SU-DHL-6 (cell line): ENCODE measurements at regions not wholly inside any gene's neighbourhood (a gene's known extent, or its start where the extent isn't known, plus 50 kb on each side); places are given as distances from the start of the nearest gene placed in this dataset.

ENCODE experiments used
- H2AFZ ChIP-seq: fragments of 200-600 bp; sonication (generic); 2 replicates; pipeline ENCODE4 v1.6.1; 2014; ENCODE audit warnings: low read depth, mild to moderate bottlenecking, moderate library complexity, mixed read lengths, antibody characterized with exemption, low read length; ENCODE audit not compliant: severe bottlenecking
- H3F3A ChIP-seq: fragments of 200-600 bp; shearing (Covaris generic); 2 replicates; pipeline ENCODE4 v1.6.0; 2016; ENCODE audit warnings: antibody characterized with exemption, mild to moderate bottlenecking; ENCODE audit not compliant: insufficient read depth
- H3K27ac ChIP-seq: fragments of 200-600 bp; sonication (generic); 2 replicates; pipeline ENCODE4 v1.5.1; 2016; ENCODE audit warnings: low read depth, mild to moderate bottlenecking, low read length, moderate library complexity, mixed read lengths
- H3K27me3 ChIP-seq: fragments of 200-600 bp; sonication (generic), shearing (Covaris generic); 2 replicates; pipeline ENCODE4 v1.6.0; 2014; ENCODE audit warnings: mild to moderate bottlenecking, low read length
- H3K36me3 ChIP-seq: fragments of 200-600 bp; sonication (generic); 2 replicates; pipeline ENCODE4 v1.6.1; 2014; ENCODE audit warnings: mild to moderate bottlenecking, low read length, mixed read lengths
- H3K4me2 ChIP-seq: fragments of 300-600, 200-600 bp; shearing (Covaris generic), sonication (generic); 2 replicates; pipeline ENCODE4 v1.6.0; 2014; ENCODE audit warnings: low read length, low read depth, mild to moderate bottlenecking; ENCODE audit not compliant: poor library complexity, severe bottlenecking
- H3K4me3 ChIP-seq: fragments of 200-600 bp; sonication (generic); 2 replicates; pipeline ENCODE4 v1.5.1; 2014; ENCODE audit warnings: antibody characterized with exemption, low read length, mild to moderate bottlenecking, mixed read lengths; ENCODE audit not compliant: insufficient read depth, poor library complexity, severe bottlenecking
- H3K79me2 ChIP-seq: fragments of 200-600 bp; sonication (generic); 2 replicates; pipeline ENCODE4 v1.6.1; 2014; ENCODE audit warnings: mild to moderate bottlenecking, low read length, moderate library complexity; ENCODE audit not compliant: insufficient read depth
- H3K9ac ChIP-seq: fragments of 200-600 bp; sonication (generic); 2 replicates; pipeline ENCODE4 v1.7.0; 2014; ENCODE audit warnings: mild to moderate bottlenecking, low read length
- H3K9me2 ChIP-seq: fragments of 200-600 bp; sonication (generic); replicated peaks from 2 replicates; pipeline ENCODE4 v1.6.1; 2014; ENCODE audit warnings: low read length; ENCODE audit not compliant: insufficient read depth
- H3K9me3 ChIP-seq: fragments of 200-600 bp; sonication (generic); 2 replicates; pipeline ENCODE4 v1.6.1; 2014; ENCODE audit warnings: low read length, mixed read lengths; ENCODE audit not compliant: insufficient read depth
- H4K20me1 ChIP-seq: fragments of 200-600 bp; sonication (generic); 2 replicates; pipeline ENCODE4 v1.6.1; 2014; ENCODE audit warnings: low read depth, mild to moderate bottlenecking, antibody characterized with exemption, low read length, moderate library complexity, mixed read lengths
- EZH2phosphoT487 ChIP-seq: fragments of 200-600 bp; sonication (generic), shearing (Covaris generic); conservative IDR thresholded peaks from 2 replicates; pipeline ENCODE4 v1.6.1; 2018; ENCODE audit warnings: mild to moderate bottlenecking, antibody characterized with exemption, low read length, moderate library complexity, mixed read lengths
- TF ChIP-seq, protein P1 (sequence below): fragments of 200-600 bp; sonication (generic); IDR thresholded peaks from one replicate; pipeline ENCODE4 v1.5.1; 2017; ENCODE audit warnings: antibody characterized with exemption, mild to moderate bottlenecking, low read length, moderate library complexity; ENCODE audit not compliant: insufficient read depth, poor library complexity, severe bottlenecking

GRCh38 chr1:182210417-182210816 lies 148.9 kb upstream of the ZNF648 start:
- H3K4me2 ChIP-seq, result no peak overlapping the region
- TF ChIP-seq EZH2phosphoT487, result no peak
- TF ChIP-seq, protein P1, sequence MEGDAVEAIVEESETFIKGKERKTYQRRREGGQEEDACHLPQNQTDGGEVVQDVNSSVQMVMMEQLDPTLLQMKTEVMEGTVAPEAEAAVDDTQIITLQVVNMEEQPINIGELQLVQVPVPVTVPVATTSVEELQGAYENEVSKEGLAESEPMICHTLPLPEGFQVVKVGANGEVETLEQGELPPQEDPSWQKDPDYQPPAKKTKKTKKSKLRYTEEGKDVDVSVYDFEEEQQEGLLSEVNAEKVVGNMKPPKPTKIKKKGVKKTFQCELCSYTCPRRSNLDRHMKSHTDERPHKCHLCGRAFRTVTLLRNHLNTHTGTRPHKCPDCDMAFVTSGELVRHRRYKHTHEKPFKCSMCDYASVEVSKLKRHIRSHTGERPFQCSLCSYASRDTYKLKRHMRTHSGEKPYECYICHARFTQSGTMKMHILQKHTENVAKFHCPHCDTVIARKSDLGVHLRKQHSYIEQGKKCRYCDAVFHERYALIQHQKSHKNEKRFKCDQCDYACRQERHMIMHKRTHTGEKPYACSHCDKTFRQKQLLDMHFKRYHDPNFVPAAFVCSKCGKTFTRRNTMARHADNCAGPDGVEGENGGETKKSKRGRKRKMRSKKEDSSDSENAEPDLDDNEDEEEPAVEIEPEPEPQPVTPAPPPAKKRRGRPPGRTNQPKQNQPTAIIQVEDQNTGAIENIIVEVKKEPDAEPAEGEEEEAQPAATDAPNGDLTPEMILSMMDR, result no peak
- H3F3A ChIP-seq, result no peaks in the 10 kb centered on the region
- H3K9me2 ChIP-seq, result no peaks in the 10 kb centered on the region
- no peaks in the 10 kb centered on the region for H3K79me2 ChIP-seq
- H3K27me3 ChIP-seq, result no peaks in the 10 kb centered on the region
- H3K36me3 ChIP-seq, result no peaks in the 10 kb centered on the region
- H2AFZ ChIP-seq, result no peak overlapping the region
- no peaks in the 10 kb centered on the region for H3K9me3 ChIP-seq
- no peak overlapping the region for H3K4me3 ChIP-seq
- no peaks in the 10 kb centered on the region for H4K20me1 ChIP-seq
- no peak overlapping the region for H3K27ac ChIP-seq
- H3K9ac ChIP-seq, result no peak overlapping the region

DNA sequence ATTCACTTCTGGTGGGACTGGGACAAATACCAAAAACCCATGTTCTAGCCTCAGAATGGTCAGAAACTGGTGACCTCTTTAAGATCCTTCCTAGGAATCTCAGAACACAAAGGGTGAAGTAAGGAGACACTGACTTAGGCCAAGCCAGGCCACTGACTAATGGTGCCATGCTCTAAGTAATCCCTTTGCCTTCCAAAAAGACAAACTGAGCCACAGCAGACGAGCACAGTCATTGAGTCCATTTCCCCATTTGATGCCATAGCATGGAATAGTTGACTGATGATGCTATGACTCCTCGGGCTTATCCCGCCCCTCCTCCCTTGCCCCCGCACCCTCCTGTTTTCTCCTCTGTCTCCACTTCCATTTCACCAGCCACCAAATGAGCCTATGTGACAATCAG lies 145.8 kb upstream of the ZNF648 start:
- Histone ChIP-seq H3K4me2 (no peak overlapping the region), H3K27ac (no peak overlapping the region)
- no peak for TF ChIP-seq EZH2phosphoT487
- TF ChIP-seq, protein P1, result no peak

GRCh38 chr1:182206626-182207239 lies 145.2 kb upstream of the ZNF648 start:
- no peaks in the 10 kb centered on the region for H3K79me2 ChIP-seq
- no peak overlapping the region for H3K4me2 ChIP-seq
- H4K20me1 ChIP-seq, result no peaks in the 10 kb centered on the region
- H3K4me3 ChIP-seq, result no peak overlapping the region
- H3K9me2 ChIP-seq, result no peaks in the 10 kb centered on the region
- H2AFZ ChIP-seq, result no peak overlapping the region
- no peaks in the 10 kb centered on the region for H3F3A ChIP-seq
- no peaks in the 10 kb centered on the region for H3K36me3 ChIP-seq
- H3K27me3 ChIP-seq, result no peaks in the 10 kb centered on the region
- TF ChIP-seq, protein P1, result no peak
- TF ChIP-seq EZH2phosphoT487, result no peak
- no peaks in the 10 kb centered on the region for H3K9me3 ChIP-seq
- no peak overlapping the region for H3K27ac ChIP-seq
- H3K9ac ChIP-seq, result no peak overlapping the region

More for the DNA sequence above, 145.8 kb upstream of the ZNF648 start:
- no peak overlapping the region for H3K9ac ChIP-seq
- no peaks in the 10 kb centered on the region for H3K9me3 ChIP-seq
- no peaks in the 10 kb centered on the region for H3K9me2 ChIP-seq
- no peaks in the 10 kb centered on the region for H3K79me2 ChIP-seq
- no peaks in the 10 kb centered on the region for H3K27me3 ChIP-seq
- H2AFZ ChIP-seq, result no peak overlapping the region
- no peaks in the 10 kb centered on the region for H3K36me3 ChIP-seq
- H3F3A ChIP-seq, result no peaks in the 10 kb centered on the region
- H3K4me3 ChIP-seq, result no peak overlapping the region
- no peaks in the 10 kb centered on the region for H4K20me1 ChIP-seq
